Stimulated activated CD8-positive, alpha-beta memory T cell treated with anti-CD3 and anti-CD28 coated beads, Interleukin-4, amount 100 ng/mL, for 1 hour (primary cell): ENCODE measurements at regions not wholly inside any gene's neighbourhood (a gene's known extent, or its start where the extent isn't known, plus 50 kb on each side); places are given as distances from the start of the nearest gene placed in this dataset.

Source experiments
- DNase-seq, 2 donors: peaks; one replicate each; pipeline ENCODE4 v3.0.0-alpha.2; 2020; ENCODE audit warnings: low read depth in 2 of 2, low spot score in 1 of 2

DNA sequence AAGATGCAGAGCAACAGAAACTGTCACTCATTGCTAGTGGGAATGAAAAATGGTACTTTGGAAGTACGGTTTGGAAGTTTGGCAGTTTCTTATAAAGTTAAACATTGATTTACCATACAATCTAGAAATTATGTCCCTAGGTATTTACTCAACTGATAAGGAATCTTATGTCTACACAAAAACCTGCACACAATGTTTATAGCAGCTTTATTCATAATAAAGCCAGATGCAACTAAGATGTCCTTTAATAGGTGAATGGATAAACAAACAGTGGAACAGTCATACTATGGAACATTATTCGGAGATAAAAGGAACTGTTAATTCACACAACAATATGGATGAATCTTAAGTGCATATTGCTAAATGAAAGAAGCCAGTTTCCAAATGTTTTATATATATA lies 96.2 kb upstream of the SIRPA start:
- no peak for DNase-seq

DNA sequence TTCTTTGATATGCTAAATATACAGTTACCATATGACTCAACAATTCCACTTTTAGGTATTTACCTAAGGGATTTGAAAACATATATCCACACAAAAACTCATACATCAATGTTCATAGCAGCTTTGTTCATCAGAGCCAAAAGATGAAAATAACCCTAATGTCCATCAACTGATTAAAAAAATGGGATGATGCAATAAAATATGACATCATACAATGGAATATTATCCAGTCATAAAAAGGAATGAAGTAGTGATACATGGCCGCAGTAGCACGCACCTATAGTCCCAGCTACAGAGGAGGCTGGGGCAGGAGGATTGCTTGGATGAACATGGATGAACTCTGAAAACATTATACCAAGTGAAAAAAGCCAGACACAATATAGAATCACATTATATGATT lies 101.4 kb upstream of the SIRPA start:
- DNase-seq, result no peak

DNA sequence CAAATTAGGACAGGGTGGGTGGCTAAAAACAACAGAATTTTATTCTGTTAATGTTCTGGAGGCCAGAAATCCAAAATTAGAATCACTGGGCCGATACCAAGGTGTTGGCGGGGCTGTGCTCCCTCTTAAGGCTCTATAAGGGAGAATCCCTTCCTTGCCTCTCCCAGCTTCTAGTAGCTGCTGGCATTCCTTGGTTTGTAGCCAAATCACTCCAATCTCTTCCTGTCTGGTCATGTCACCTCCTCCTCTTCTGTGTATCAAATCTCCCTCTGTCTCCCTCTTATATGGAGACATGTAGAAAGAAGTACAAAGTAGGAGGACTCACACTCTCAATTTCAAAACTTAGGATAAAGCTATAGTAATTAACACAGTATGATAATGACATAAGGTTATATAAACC lies 102.9 kb upstream of the SIRPA start:
- DNase-seq, result no peak

DNA sequence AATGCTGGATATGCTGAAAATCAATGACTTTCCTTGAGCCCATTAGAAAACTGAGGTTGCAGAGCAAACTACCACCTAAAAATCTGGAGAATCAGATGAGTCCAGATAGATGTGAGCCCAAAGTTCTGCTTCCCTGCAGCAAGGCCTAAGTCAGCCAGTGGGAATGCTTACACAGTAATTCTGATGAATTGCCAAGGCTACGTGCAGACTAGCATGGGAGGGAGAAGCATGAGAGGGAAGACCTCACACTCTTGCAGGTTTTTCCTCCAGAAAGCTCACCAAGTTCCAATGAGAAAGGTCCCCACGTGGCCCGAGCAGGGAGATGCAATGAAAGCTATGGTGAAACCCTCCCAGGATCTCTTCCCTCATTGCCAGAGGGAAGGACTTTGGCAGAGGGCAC lies 104.8 kb upstream of the SIRPA start:
- DNase-seq, result no peak

DNA sequence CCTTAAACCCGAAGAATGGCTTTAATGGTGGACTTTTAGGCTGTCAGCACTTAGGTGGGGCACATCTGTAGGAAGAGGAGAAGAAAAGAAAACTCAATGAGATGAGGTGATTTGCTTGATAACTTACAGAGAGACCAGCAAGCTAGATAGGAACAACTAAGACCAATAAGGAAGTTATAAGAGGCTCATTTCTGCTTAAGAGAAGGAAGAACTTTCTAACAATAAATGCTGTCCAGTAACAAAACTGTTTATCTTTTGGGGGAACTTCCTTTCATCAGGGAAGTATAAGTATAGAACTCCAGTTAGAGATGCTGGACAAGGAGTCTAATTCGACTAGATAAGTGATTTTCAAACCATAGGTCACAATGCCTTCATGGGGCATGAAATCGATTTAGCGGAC lies 107.2 kb upstream of the SIRPA start:
- no peak for DNase-seq

DNA sequence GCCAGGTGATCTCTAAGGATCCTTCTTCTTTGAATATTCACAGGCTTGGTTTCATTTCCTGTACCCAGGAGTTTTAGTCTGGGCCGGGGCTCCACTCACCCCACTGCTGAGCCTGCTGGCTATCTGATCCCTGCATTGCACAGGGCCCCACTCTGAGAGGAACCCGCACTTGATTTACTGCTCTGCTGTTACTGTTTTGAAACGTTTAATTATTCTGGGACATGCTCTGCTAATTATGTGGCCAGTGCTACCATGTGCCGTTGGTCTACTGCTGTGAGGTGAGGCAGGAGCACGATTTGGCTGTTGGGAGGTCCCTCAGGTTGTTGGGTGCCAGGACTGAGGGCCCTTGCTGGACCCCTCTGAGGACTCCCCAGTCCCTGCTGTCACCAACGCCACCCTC lies 108.7 kb upstream of the SIRPA start:
- DNase-seq, result no peak

DNA sequence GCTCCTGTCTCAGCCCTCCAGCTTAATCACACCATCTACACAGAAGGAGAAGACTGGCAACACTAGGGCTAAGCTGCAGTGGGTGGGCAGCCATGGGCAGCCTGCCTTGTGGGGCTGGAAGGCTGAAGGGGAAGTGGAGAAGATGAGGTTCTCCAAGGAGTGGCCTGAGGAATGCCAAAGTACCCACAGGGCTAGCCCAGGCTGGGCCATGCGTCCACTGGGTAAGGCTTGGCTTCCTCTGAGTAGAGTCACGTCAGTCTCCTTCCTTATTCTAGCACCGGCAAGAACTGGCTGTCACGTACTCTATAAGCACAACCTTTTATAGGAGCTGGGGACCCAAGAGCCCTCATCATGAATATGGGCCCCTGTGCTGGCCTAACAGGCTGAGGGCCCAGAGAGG lies 110.6 kb upstream of the SIRPA start:
- no peak for DNase-seq

DNA sequence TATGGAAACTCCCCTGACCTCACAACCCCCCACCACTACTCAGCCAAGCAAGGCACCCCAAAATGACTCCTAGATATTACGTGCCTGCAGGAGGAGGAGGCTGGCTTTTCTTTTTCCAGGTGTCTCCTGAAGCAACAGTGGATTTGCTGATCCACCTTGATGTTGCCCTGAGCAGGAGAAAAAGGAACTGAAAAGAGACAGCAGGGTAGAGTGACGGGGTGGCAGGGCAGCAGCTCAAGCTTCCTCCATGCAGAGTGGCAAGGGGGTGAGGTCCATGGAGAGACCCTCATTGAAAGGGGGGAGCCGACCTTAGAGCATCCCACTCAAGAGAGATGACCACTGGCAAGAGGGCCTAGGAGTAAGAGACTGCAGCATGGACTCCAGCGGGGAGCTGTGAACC lies 112.0 kb upstream of the SIRPA start:
- no peak for DNase-seq

DNA sequence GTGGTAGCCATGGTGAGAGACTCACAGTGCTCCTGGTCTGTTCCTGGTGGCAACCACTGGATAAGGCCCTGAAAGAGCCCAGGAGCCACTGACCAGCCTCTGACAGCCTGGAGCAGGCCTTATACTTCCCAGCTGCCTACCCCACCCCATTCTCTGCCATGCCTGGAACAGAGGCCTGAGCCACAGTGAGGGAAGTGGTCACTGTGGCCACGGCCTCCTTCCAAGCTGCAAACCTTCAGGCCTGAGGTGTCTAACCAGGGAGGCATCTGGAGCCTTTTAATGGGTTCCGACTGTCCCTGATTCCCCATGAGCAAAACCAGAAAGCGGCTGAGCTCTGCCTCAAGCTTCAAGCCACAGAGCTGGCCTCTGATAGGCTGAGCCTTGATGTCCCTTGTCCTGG lies 113.0 kb upstream of the SIRPA start:
- DNase-seq, result no peak

DNA sequence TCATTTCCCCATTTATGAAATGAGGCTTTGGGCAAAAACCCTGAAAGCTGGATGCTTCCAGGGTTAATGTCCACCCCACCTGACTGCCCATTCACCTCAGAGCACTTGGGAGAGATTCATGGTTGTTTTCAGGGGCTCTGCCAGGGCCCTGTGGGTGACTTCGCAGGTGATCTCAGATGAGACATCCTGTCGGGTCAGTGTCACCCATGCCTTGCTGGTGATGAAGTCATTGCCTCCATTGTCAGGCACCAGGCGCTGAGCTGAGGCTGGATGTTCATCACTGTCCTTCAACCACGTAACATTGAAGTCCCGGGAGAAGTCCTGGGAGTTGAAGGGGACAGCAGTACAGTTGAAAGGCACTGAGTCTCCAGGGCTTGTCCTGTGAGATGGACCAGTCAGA lies 115.6 kb upstream of the SIRPA start:
- DNase-seq, result no peak

DNA sequence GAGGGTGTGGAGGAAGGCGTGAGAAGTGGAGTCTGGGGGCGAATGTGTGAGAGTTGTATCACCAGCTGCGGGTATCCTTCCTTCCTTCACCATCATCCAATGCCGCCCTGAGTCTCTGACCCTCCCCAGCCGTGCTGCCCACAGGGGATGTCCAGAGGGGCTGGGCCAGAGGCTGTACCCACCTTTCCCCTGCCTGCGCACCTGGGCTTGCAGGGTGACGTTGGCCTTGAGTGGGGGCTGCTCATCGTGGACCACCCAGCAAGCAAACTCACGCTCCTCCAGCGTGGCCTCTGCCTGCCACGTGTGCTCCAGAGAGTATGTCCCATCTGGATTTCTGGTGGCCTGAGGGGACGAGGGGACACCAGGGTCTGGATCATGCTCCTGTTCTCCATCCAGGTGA lies 116.9 kb upstream of the SIRPA start:
- no peak for DNase-seq

DNA sequence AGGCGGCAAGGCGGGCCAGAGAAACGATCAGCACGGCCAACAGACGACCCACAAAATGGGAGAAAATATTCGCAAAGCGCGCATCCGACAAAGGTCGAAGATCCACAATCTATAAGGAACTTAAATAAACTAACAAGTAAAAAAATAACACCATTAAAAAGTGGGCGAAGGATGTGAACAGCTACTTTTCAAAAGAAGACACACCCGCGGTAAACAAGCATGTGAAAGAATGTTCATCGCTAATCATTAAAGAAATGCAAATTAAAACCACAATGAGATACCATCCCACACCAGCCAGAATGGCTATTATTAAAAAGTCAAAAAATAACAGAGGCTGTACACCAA lies 117.8 kb upstream of the SIRPA start:
- DNase-seq, result no peak

DNA sequence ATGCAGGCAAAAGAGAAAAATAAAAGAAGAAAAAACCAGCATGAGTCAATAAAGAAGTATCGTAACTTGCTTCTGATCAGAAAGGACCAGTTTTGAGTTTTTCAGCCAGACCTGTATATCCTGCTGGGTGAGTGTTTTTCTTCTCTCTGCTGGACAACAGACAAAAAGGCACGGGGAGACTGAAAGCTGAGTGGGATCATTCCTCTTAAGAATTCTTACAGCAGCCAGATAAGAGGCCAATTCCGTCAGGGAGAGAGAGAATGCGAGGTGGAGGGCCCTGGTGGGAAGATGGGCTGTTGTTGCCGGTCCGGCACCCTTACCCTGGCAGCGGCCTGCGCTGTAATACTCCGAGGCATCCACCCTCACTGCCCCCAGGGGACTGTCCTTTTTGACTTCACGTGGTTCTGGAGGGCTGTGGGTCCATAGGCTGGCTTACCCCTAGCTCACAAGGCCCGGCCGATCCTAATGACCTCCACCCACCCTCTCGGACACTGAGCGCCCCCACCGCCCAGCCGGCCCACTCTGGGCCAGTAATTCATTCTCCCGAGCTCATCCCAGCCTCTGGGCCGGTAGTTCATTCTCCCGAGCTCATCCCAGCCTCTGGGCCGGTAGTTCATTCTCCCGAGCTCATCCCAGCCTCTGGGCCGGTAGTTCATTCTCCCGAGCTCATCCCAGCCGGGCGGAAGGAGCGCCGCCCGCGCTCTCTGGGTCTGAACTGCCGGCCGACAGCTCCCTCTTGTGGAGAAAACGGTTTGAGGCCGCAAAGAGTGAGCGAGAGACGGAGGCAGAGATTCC lies 118.3 kb upstream of the SIRPA start:
- DNase-seq, result peak; percentile 64 to 69

DNA sequence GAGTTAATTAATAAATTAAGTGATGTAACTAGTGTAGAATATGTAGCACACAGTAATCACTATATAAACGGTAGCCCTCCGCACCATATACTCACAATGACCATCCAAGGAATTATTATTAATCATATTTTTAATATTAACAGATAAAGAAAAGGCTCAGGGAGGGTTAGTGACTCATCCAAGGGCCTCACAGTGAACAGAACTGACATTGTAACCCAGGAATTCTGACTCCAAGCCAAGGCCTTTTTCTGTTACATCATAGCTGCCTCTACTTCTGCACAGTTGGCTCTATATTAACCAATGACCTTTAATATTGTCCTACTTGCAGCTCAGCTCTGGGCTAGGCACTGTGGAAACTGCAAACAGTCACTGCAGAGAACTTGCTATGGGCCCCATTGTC lies 117.5 kb upstream of the SIRPG start:
- DNase-seq, result no peak

DNA sequence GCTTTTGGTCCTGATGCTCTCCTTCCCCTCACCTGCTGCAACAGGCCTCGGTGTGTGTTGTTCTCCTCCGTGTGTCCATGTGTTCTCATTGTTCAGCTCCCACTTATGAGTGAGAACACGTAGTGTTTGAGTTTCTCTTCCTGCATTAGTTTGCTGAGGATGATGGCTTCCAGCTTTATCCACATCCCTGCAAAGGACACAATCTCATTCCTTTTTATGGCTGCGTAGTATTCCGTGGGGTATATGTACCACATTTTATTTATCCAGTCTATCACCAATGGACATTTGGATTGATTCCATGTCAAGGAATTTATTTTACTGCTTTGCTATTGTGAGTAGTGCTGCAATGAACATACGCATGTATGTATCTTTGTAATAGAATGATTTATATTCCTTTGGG lies 116.9 kb upstream of the SIRPG start:
- DNase-seq, result no peak

DNA sequence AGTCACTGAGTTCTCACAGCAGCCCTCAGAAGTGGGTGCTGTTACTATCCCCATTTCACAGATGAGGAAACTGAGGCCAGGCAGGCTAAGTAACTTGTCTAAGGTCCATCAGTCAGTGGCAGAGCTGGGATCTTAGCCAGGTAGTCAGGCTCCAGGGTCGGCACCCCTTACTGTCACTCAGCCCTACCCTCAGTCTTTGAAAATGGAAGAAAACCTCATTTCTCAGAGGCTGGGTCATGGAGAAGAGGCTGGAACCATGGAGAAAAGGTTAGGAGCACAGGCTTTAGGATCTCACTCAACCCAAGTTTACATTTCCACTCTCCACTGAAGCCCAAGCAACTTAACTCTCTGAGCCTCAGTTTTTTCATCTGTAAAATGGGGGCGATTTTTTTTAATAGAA lies 116.2 kb upstream of the SIRPG start:
- no peak for DNase-seq

DNA sequence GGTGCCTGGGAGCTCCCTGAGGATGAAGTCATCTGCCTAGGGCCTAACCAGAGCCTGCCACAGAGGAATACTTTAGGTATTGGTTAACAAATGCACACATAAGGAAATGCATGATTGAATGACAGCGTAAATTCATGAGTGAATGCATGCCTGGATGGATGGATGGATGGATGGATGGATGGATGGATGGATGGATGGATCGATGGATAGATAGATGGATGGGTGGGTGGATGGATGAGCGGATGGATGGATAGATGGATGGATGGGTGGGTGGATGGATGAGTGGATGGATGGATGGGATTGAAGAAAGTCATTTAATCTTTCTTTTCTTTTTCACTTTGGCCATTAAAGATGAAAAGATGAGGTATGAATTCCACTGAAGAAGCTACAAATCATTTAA lies 111.9 kb upstream of the SIRPG start:
- no peak for DNase-seq

DNA sequence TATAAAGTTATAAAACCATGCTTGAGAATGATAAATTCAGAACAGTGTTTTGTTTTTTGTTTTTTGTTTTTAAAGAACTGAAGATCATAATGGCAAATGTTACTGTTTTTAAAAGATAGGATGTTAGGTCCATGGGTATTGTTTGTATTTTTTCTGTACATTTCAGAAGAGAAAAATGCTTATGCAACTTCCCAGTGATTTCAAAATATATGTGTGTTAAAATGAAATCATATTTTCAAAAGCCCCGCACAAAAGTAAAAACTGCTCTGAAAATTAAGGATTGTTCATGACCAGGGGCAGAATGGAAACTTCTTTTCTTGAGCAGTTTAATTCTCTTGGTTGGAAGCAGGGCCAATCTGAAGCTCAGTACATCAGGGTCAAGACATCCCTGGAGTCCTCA lies 109.2 kb upstream of the SIRPG start:
- no peak for DNase-seq

DNA sequence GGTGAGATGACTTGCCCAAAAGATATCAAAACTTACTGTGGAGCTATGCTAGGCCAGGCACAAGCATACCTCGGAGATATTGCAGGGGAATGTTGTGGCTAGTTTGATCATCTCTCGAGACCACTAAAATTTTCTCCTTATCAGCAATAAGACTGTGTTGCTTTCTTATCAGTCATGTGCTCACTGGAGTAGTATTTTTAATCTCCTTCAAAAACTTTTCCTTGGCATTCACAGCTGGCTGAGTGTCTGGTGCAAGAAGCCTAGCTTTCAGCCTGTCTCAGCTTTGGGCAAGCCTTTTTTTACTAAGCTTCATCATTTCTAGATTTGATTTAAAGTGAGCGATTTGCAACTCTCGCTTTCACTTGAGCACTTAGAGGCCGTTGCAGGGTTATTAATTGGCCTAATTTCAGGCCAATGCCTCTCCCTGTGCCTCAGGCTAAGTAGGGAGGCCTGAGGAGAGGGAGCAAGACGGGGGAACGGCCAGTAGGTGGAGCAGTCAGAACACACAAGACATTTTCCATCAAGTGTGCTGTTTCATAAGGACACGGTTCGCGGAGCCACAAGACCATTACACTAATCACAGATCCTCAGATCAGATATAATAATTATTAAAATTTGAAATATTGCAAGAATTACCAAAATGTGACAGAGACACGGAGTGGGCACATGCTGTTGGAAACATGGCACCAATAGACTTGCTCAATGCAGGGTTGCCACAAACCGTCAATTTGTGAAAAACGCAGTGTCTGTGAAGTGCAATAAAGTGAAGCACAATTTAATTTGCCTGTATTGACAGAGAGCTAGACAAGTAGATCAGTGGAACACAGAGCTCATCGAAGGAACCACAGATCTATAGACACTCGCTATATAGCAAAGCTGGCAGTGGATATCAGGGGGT lies 106.8 kb upstream of the SIRPG start:
- peak; percentile 9 to 21 for DNase-seq

DNA sequence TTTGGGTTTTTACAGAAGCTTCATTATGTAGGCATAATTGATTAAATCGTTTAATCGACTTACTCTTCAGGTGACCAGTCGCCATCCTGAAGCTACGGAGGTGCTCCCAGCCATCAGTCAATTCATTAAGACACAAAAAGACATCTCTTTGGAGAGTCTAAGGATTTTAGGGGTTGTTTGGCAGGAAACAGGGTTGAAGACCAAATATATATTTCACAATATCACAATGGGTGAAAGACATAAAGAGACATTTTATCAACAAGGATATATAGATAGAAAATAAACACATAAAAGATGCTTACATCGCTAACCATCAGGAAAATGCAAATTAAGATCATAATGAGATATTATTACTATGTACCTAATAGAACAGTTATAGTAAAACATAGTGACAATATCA lies 104.0 kb upstream of the SIRPG start:
- DNase-seq, result no peak

DNA sequence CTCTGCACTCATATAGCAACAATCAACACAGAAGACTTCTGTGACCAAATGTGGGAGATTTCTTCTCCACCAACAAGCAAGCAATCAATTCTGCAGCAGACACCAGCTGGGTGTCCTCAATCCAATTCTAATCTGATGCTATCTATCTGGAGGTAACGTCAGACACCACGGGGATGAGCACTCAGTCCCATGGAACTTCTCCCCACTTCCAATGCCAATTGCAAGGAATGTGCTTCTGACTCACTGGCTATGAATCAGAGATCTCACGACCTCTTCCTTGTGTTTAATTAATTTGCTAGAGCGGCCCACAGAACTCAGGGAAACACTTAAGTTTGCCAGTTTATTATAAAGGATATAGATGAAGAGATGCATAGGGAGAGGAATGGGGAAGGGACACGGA lies 103.5 kb upstream of the SIRPG start:
- no peak for DNase-seq

DNA sequence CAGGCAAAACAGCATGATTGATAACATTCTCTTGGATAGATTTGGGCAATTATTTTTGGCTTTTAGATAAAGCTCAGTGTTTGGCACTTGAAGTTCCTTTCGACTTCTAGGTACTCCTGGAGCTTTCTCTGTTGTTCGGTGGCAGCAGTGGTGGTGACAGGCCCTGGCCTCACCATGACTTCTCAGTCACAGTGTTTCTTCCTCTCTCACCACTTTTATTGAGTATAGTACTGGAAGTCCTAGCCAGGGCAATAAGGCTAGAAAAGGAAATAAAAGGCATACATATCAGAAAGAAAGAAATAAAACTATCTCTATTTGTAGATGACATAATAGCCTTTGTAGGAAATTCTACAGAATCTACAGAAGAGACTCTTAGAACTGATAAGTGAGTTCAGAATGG lies 101.2 kb upstream of the SIRPG start:
- DNase-seq, result no peak
